ENCODE measurements at regions not wholly inside any gene's neighbourhood (a gene's known extent, or its start where the extent isn't known, plus 50 kb on each side); places are given as distances from the start of the nearest gene placed in this dataset.

- TF ChIP-seq CTCF (IDR thresholded peaks at IDR 0.05; ENCODE audit: low read depth, low read length, missing control alignments): no peak
- no peak overlapping the region for H3K4me3 ChIP-seq (ENCODE audit: low read depth, low read length)
- no peak for DNase-seq (ENCODE audit: low read depth)
Observed at GRCh38 chr9:10674586-10674985, 61.8 kb upstream of the PTPRD start.

- TF ChIP-seq CTCF (IDR thresholded peaks at IDR 0.05; ENCODE audit: low read depth, low read length, missing control alignments): no peak
- H3K4me3 ChIP-seq (ENCODE audit: low read depth, low read length): no peak overlapping the region
- DNase-seq (ENCODE audit: low read depth): no peak
Observed at GRCh38 chr9:10678010-10678409, 65.2 kb upstream of the PTPRD start.

- no peak overlapping the region for H3K4me3 ChIP-seq (ENCODE audit: low read depth, low read length)
- no peak for DNase-seq (ENCODE audit: low read depth)
- TF ChIP-seq CTCF (IDR thresholded peaks at IDR 0.05; ENCODE audit: low read depth, low read length, missing control alignments): no peak
Observed at GRCh38 chr9:10678790-10679189, 66.0 kb upstream of the PTPRD start.

GRCh38 chr9:10686943-10687342 is 74.1 kb upstream of the PTPRD start:
- no peak for DNase-seq (ENCODE audit: low read depth)

GRCh38 chr9:10690546-10690945 is 77.7 kb upstream of the PTPRD start:
- no peak for DNase-seq (ENCODE audit: low read depth)
- TF ChIP-seq CTCF (IDR thresholded peaks at IDR 0.05; ENCODE audit: low read depth, low read length, missing control alignments): no peak
- H3K4me3 ChIP-seq (ENCODE audit: low read depth, low read length): no peak overlapping the region

More at GRCh38 chr9:10686943-10687342, 74.1 kb upstream of the PTPRD start:
- H3K4me3 ChIP-seq (ENCODE audit: low read depth, low read length): no peak overlapping the region
- no peak for TF ChIP-seq CTCF (IDR thresholded peaks at IDR 0.05; ENCODE audit: low read depth, low read length, missing control alignments)

- DNase-seq (ENCODE audit: low read depth): no peak
- H3K4me3 ChIP-seq (ENCODE audit: low read depth, low read length): no peak overlapping the region
- no peak for TF ChIP-seq CTCF (IDR thresholded peaks at IDR 0.05; ENCODE audit: low read depth, low read length, missing control alignments)
Observed at GRCh38 chr9:10697044-10697443, 84.2 kb upstream of the PTPRD start.

- TF ChIP-seq CTCF (IDR thresholded peaks at IDR 0.05; ENCODE audit: low read depth, low read length, missing control alignments): no peak
- no peak for DNase-seq (ENCODE audit: low read depth)
- H3K4me3 ChIP-seq (ENCODE audit: low read depth, low read length): no peak overlapping the region
Observed at GRCh38 chr9:10700291-10700690, 87.5 kb upstream of the PTPRD start.
